ENCODE measurements at regions not wholly inside any gene's neighbourhood (a gene's known extent, or its start where the extent isn't known, plus 50 kb on each side); places are given as distances from the start of the nearest gene placed in this dataset.
"Not testable (repeated sequence)": the region's sequence is repeated elsewhere in the genome, so short reads cannot be mapped to it uniquely, and the experiment has no call there.

GRCh38 chr6:77097940-77098339 lies 365.4 kb downstream of the HTR1B start:
- TF ChIP-seq CTCF (conservative IDR thresholded peaks at IDR 0.05; ENCODE audit: low read depth, low read length) = no peak
- no peak for DNase-seq (ENCODE audit: low read depth)
- no peak overlapping the region for H3K4me3 ChIP-seq (ENCODE audit: low read length)

- no peak overlapping the region for H3K4me3 ChIP-seq (ENCODE audit: low read length)
- TF ChIP-seq CTCF (conservative IDR thresholded peaks at IDR 0.05; ENCODE audit: low read depth, low read length) = no peak
- peak; percentile 56 for DNase-seq (ENCODE audit: low read depth)
Observed at GRCh38 chr6:77095936-77096627, 367.2 kb downstream of the HTR1B start.

- DNase-seq (ENCODE audit: low read depth) = no peak
- H3K4me3 ChIP-seq (ENCODE audit: low read length) = no peak overlapping the region
- no peak for TF ChIP-seq CTCF (conservative IDR thresholded peaks at IDR 0.05; ENCODE audit: low read depth, low read length)
Observed at GRCh38 chr6:77094821-77095220, 368.5 kb downstream of the HTR1B start.

- H3K4me3 ChIP-seq (ENCODE audit: low read length) = no peak overlapping the region
- no peak for TF ChIP-seq CTCF (conservative IDR thresholded peaks at IDR 0.05; ENCODE audit: low read depth, low read length)
- peak; percentile 67 for DNase-seq (ENCODE audit: low read depth)
Observed at GRCh38 chr6:77092971-77093370, 370.3 kb downstream of the HTR1B start.

GRCh38 chr6:77089776-77090175 lies 373.5 kb downstream of the HTR1B start:
- TF ChIP-seq CTCF (conservative IDR thresholded peaks at IDR 0.05; ENCODE audit: low read depth, low read length) = no peak
- DNase-seq (ENCODE audit: low read depth) = no peak
- no peak overlapping the region for H3K4me3 ChIP-seq (ENCODE audit: low read length)

GRCh38 chr6:77087794-77088318 lies 375.4 kb downstream of the HTR1B start:
- not testable (repeated sequence) for DNase-seq (ENCODE audit: low read depth); H3K4me3 ChIP-seq (ENCODE audit: low read length)

- no peak for DNase-seq (ENCODE audit: low read depth)
- H3K4me3 ChIP-seq (ENCODE audit: low read length) = no peak overlapping the region
- no peak for TF ChIP-seq CTCF (conservative IDR thresholded peaks at IDR 0.05; ENCODE audit: low read depth, low read length)
Observed at GRCh38 chr6:77074037-77074713, 389.1 kb downstream of the HTR1B start.

Data from retinal pigment epithelial cell (primary cell).